HCT116 (cell line): ENCODE measurements at regions not wholly inside any gene's neighbourhood (a gene's known extent, or its start where the extent isn't known, plus 50 kb on each side); places are given as distances from the start of the nearest gene placed in this dataset.

ENCODE experiments used
- ATAC-seq: fragments of 200-7000 bp; cut with Tn5 transposase; 2 replicates; pipeline ENCODE4 v1.9.1; 2020; ENCODE audit warnings: mild to moderate bottlenecking, moderate library complexity
- BruUV-seq: library from RNA; stranded (reverse); fragments of 400-500 nt; replicated peaks from 2 replicates; lab custom pipeline; 2021; lab: Mats Ljungman, UMichigan
- CTCF ChIA-PET: fragments of 300-600 bp; sonication (Branson Sonifier 250); formaldehyde crosslinking; loops from one replicate; lab custom pipeline; 2021; ENCODE audit warnings: antibody characterized with exemption; lab: Charles Lee
- POLR2A ChIA-PET: fragments of 300-600, 350-600 bp; sonication (Branson Sonifier 250); formaldehyde crosslinking; loops from one replicate; lab custom pipeline; 2021; ENCODE audit warnings: antibody characterized with exemption; lab: Charles Lee
- RAD21 ChIA-PET, 2 experiments: fragments of 300-600 bp; sonication (Branson Sonifier 250); formaldehyde crosslinking; loops; one replicate each; lab custom pipeline; 2023; ENCODE audit warnings: low total read pairs in 2 of 2; ENCODE audit not compliant: uncharacterized antibody in 2 of 2, unreplicated experiment in 2 of 2, low non-redundant PET in 1 of 2; lab: Charles Lee
- DNase-seq: peaks from one replicate; pipeline ENCODE4 v3.0.0-alpha.2; 2010; ENCODE audit warnings: low read depth, low spot score
- H2AFZ ChIP-seq: fragments of 200-600 bp; shearing (Covaris generic), sonication (generic); 2 replicates; pipeline ENCODE4 v1.6.1; 2017; ENCODE audit warnings: low read depth, mixed run types, mixed read lengths, antibody characterized with exemption, low read length; ENCODE audit not compliant: poor library complexity, severe bottlenecking
- H3K27ac ChIP-seq: 2 replicates; pipeline ENCODE4 v1.5.1; 2012; ENCODE audit warnings: low read depth, low read length
- H3K27me3 ChIP-seq: fragments of 200-600 bp; sonication (generic); 2 replicates; pipeline ENCODE4 v1.6.1; 2016; ENCODE audit warnings: mixed run types, low read length, mixed read lengths; ENCODE audit not compliant: insufficient read depth
- H3K36me3 ChIP-seq, 2 experiments: fragments of 200-500 bp in 1 of 2; fragments of 200-600 bp in 1 of 2; sonication (Bioruptor generic) in 1 of 2; sonication (generic) in 1 of 2; 2 replicates each; pipeline versions ENCODE4 v1.5.1 to v1.6.1; 2014 to 2016; ENCODE audit warnings: low read length in 2 of 2, inconsistent platforms in 1 of 2, mixed read lengths in 1 of 2, mixed run types in 1 of 2; ENCODE audit not compliant: insufficient read depth in 2 of 2, control insufficient read depth in 1 of 2
- H3K4me1 ChIP-seq, 2 experiments: fragments of 200-600 bp in 1 of 2; sonication (generic) in 1 of 2; 2 replicates each; pipeline versions ENCODE4 v1.5.1 to v1.6.1; 2012 to 2017; ENCODE audit warnings: low read length in 2 of 2, inconsistent platforms in 1 of 2, mild to moderate bottlenecking in 1 of 2, mixed read lengths in 1 of 2, mixed run types in 1 of 2, moderate library complexity in 1 of 2; ENCODE audit not compliant: insufficient read depth in 2 of 2, control insufficient read depth in 1 of 2
- H3K4me2 ChIP-seq: fragments of 200-600 bp; sonication (generic); 2 replicates; pipeline ENCODE4 v1.6.1; 2017; ENCODE audit warnings: mixed run types, low read length, mixed read lengths
- H3K4me3 ChIP-seq, 2 experiments: fragments of 200-600 bp in 1 of 2; sonication (generic) in 1 of 2; replicated peaks in 1 of 2; 2 replicates each; pipeline ENCODE4 v1.5.1; 2011 to 2016; ENCODE audit warnings: low read length in 2 of 2, control low read depth in 1 of 2, low read depth in 1 of 2, mild to moderate bottlenecking in 1 of 2, mixed read lengths in 1 of 2, mixed run types in 1 of 2
- H3K79me2 ChIP-seq: fragments of 200-600 bp; sonication (generic); 2 replicates; pipeline ENCODE4 v1.6.1; 2017; ENCODE audit warnings: mild to moderate bottlenecking, mixed run types, low read length, moderate library complexity, mixed read lengths; ENCODE audit not compliant: insufficient read depth
- H3K9ac ChIP-seq: fragments of 200-600 bp; sonication (generic); 2 replicates; pipeline ENCODE4 v1.6.1; 2016; ENCODE audit warnings: low read length, mixed read lengths
- H3K9me2 ChIP-seq: fragments of 200-600 bp; sonication (generic), shearing (Covaris generic); 2 replicates; pipeline ENCODE4 v1.6.1; 2017; ENCODE audit warnings: mixed run types, mild to moderate bottlenecking, moderate library complexity; ENCODE audit not compliant: insufficient read depth
- H3K9me3 ChIP-seq, 2 experiments: fragments of 200-500 bp in 1 of 2; fragments of 200-600 bp in 1 of 2; sonication (Bioruptor generic) in 1 of 2; sonication (generic) in 1 of 2; 2 replicates each; pipeline ENCODE4 v1.6.1; 2014 to 2017; ENCODE audit warnings: low read length in 2 of 2, mixed read lengths in 2 of 2, inconsistent platforms in 1 of 2, low read depth in 1 of 2, mild to moderate bottlenecking in 1 of 2, mixed run types in 1 of 2, moderate library complexity in 1 of 2; ENCODE audit not compliant: control insufficient read depth in 1 of 2, insufficient read depth in 1 of 2
- H4K20me1 ChIP-seq: fragments of 200-600 bp; sonication (generic), shearing (Covaris generic); 2 replicates; pipeline ENCODE4 v1.6.1; 2017; ENCODE audit warnings: mixed run types, mild to moderate bottlenecking, moderate library complexity; ENCODE audit not compliant: insufficient read depth
- EZH2phosphoT487 ChIP-seq: fragments of 200-600 bp; IDR thresholded peaks from 2 replicates; pipeline ENCODE4 v1.6.1; 2018; ENCODE audit warnings: antibody characterized with exemption, borderline replicate concordance
- JUND ChIP-seq: IDR thresholded peaks from 2 replicates; pipeline ENCODE4 v1.6.1; 2012
- POLR2A ChIP-seq: IDR thresholded peaks from 2 replicates; pipeline ENCODE4 v1.7.0; 2011; ENCODE audit warnings: borderline replicate concordance; ENCODE audit not compliant: insufficient read depth, insufficient read length; ENCODE audit errors: extremely low read depth
- POLR2AphosphoS5 ChIP-seq: IDR thresholded peaks from 2 replicates; pipeline ENCODE4 v1.6.1; 2011; ENCODE audit warnings: mild to moderate bottlenecking, low read depth, low read length, moderate library complexity
- RAD21 ChIP-seq: IDR thresholded peaks from 2 replicates; pipeline ENCODE4 v1.6.1; 2012; ENCODE audit warnings: low read depth, mild to moderate bottlenecking
- SIN3A ChIP-seq: IDR thresholded peaks from 2 replicates; pipeline ENCODE4 v1.6.1; 2012; ENCODE audit warnings: low read depth
- YY1 ChIP-seq: IDR thresholded peaks from 2 replicates; pipeline ENCODE4 v1.6.1; 2011; ENCODE audit warnings: low read length, low read depth, moderate library complexity, mild to moderate bottlenecking; ENCODE audit not compliant: insufficient replicate concordance; ENCODE audit errors: extremely low read depth
- ZNF274 ChIP-seq: fragments of 200-500 bp; sonication (Bioruptor generic); IDR thresholded peaks from 2 replicates; pipeline ENCODE4 v1.6.1; 2014; ENCODE audit warnings: mild to moderate bottlenecking, low read depth, low read length, inconsistent platforms
- intact Hi-C: fragments of 100-400 bp; cut with micrococcal nuclease; formaldehyde crosslinking; loops from 2 replicates; pipeline ENCODE4 v1.10.0; 2022
- TF ChIP-seq, protein P1 (sequence below): IDR thresholded peaks from 2 replicates; pipeline ENCODE4 v1.6.1; 2011; ENCODE audit warnings: mild to moderate bottlenecking, low read length, moderate library complexity; ENCODE audit not compliant: insufficient replicate concordance; ENCODE audit errors: extremely low read depth

- no peaks in the 10 kb centered on the region for H3K4me1 ChIP-seq
- no peak overlapping the region for H3K9ac ChIP-seq
- DNase-seq, result no peak
- BruUV-seq, result no TSS peak
- no peaks in the 10 kb centered on the region for H3K9me2 ChIP-seq
- no peaks in the 10 kb centered on the region for H3K79me2 ChIP-seq
- H2AFZ ChIP-seq, result no peak overlapping the region
- ATAC-seq, result no peak
- no peak overlapping the region for H3K4me2 ChIP-seq
- H3K27ac ChIP-seq, result no peak overlapping the region
- no peaks in the 10 kb centered on the region for H3K36me3 ChIP-seq
- H3K4me3 ChIP-seq, result no peak overlapping the region
- RAD21 ChIA-PET, result no interaction called here
- 0 out of 4 replicates have a peak, but pooled peaks cover 0 to 2% of the 10 kb centered on the region in 2 experiments for H3K9me3 ChIP-seq
- CTCF ChIA-PET, result no interaction called here
- TF ChIP-seq SIN3A (no peak), POLR2A (no peak), ZNF274 (no peak), RAD21 (no peak)
- TF ChIP-seq, all 23 proteins: peak for 0
- H3K27me3 ChIP-seq, result peaks cover 28% of the 10 kb centered on the region
- H4K20me1 ChIP-seq, result no peaks in the 10 kb centered on the region
- POLR2A ChIA-PET, result no interaction called here
- intact Hi-C loops, result no loop called here
Observed at GRCh38 chr5:61916621-61917620, 389.1 kb upstream of the KIF2A start.

GRCh38 chr5:61918611-61919010 is 387.4 kb upstream of the KIF2A start:
- Histone ChIP-seq H3K79me2 (no peaks in the 10 kb centered on the region), H3K9me3 (no peaks in the 10 kb centered on the region), H3K9me2 (no peaks in the 10 kb centered on the region), H3K27me3 (peaks cover 28% of the 10 kb centered on the region), H3K36me3 (no peaks in the 10 kb centered on the region), H3K4me1 (no peaks in the 10 kb centered on the region), H2AFZ (no peak overlapping the region), H3K4me3 (no peak overlapping the region), H3K27ac (no peak overlapping the region), H3K4me2 (no peak overlapping the region), H3K9ac (no peak overlapping the region), H4K20me1 (no peaks in the 10 kb centered on the region)
- CTCF ChIA-PET, result no interaction called here
- DNase-seq (no peak), ATAC-seq (no peak)
- POLR2A ChIA-PET, result no interaction called here
- BruUV-seq, result no TSS peak
- TF ChIP-seq, protein P1, sequence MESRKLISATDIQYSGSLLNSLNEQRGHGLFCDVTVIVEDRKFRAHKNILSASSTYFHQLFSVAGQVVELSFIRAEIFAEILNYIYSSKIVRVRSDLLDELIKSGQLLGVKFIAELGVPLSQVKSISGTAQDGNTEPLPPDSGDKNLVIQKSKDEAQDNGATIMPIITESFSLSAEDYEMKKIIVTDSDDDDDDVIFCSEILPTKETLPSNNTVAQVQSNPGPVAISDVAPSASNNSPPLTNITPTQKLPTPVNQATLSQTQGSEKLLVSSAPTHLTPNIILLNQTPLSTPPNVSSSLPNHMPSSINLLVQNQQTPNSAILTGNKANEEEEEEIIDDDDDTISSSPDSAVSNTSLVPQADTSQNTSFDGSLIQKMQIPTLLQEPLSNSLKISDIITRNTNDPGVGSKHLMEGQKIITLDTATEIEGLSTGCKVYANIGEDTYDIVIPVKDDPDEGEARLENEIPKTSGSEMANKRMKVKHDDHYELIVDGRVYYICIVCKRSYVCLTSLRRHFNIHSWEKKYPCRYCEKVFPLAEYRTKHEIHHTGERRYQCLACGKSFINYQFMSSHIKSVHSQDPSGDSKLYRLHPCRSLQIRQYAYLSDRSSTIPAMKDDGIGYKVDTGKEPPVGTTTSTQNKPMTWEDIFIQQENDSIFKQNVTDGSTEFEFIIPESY, result no peak
- no peak for TF ChIP-seq YY1
- no peak for TF ChIP-seq POLR2AphosphoS5
- no peak for TF ChIP-seq EZH2phosphoT487
- no peak for TF ChIP-seq SIN3A
- no peak for TF ChIP-seq JUND
- RAD21 ChIA-PET, result no interaction called here
- intact Hi-C loops, result no loop called here
